Skin of body (tissue), 1 donor: ENCODE measurements at regions not wholly inside any gene's neighbourhood (a gene's known extent, or its start where the extent isn't known, plus 50 kb on each side); places are given as distances from the start of the nearest gene placed in this dataset.
"Not testable (repeated sequence)": the region's sequence is repeated elsewhere in the genome, so short reads cannot be mapped to it uniquely, and the experiment has no call there.

Source experiments
- DNase-seq: peaks from one replicate; lab custom pipeline; 2025; lab: John Stamatoyannopoulos, UW

- no peak for DNase-seq
Observed at GRCh38 chr15:35210370-35210769, 125.3 kb upstream of the NANOGP8 start.

DNA sequence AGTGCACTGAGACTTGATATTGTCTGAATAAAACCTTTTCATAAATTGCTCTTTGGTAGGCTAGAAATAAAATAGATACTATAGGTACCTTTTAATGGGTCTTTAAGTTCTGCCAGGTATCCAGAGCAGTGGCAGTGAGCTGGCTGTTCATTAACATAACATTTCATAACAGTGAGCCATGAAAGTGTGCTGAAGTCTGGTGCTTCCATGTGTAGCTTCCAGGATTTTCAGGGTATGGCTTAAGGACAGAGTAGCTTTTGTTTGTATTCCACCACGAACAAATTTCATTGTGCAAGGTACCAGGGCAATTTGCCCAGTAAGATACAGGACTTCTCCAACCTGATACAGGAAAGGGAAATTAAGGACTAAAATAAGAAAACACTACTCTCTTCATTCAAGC is 124.7 kb upstream of the NANOGP8 start:
- no peak for DNase-seq

DNA sequence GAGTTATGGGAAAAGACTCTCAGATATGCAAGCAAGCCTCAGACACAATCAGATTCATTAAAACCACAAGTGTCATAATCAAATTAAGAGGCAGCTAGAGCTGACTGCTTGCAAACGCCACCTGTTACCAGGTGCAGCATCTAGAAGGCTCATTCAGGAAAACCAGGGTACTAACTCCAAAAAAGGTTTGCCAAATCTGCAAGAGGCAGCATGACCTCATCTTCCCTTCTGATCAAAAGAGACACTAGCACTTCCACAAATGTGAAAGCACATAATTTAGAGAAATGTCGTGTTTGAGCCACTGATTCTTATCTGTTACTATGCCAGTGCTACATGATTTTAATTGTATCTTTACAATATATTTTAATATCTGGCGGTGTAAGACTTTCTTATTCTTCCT is 123.3 kb upstream of the NANOGP8 start:
- no peak for DNase-seq

DNA sequence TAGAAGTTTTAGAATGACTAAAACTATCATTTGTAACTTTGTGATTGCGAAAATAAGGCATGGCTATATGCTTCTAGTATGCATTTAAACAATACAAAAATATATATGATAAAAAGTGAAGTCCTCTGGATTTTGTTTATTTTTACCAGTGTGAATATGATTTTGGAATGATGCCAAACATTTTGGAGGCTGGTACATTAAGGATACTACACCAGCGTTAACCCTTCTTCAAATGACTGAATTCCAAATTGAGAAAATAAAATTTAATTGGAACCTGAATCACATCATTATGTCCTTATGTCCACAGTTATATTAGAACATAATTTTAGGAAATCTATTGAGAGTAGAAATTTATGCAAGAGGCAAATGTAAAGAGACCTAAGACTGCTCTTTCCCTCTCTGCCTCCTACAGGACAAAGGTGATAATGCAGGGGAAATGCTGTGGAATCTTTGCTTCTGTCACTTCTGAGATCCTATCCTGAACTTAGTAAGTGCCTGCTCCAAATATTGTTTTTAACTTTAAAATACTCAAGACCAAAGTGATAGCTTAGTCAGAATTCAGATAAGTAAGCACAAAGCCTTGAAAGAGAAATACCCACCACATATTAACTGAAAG is 121.1 kb upstream of the NANOGP8 start:
- DNase-seq = no peak

DNA sequence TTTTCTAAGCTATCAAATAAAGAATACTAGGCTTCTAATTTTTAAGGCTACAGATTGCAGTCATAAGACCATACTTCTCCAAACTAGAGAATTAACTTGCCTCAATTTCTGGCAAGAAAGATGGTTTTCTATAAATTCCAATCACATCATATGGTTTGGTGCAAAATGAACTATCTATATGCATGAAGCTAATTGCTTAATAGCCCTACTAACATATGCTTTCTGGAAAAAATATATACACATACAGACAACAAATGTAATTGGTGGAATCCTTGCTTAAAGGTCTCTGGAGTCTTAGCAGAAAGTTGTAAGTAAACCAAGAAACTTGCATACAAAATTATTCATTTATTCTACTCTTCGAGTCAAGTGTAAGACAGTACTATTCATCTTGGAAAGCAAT is 113.1 kb upstream of the NANOGP8 start:
- no peak for DNase-seq

DNA sequence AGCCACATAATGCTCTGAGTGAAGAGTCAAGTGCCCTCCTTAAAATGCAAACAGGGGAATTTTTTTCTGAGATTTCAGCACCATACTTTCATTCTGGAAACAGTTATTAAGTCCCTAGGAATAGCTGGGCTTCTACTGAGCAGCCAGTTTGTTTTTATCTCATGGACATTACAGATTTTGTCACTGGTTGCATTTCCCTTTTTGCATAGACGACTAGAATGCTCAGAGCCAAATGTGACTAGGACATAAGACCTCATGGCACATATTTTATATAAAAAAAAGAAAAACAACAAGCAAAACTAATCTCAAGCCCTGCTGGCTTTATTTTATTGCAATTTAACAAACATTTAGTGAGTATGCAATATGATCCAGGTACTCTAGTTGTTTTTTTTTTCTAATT is 112.7 kb upstream of the NANOGP8 start:
- DNase-seq = no peak

GRCh38 chr15:35197306-35197705 is 112.2 kb upstream of the NANOGP8 start:
- no peak for DNase-seq

DNA sequence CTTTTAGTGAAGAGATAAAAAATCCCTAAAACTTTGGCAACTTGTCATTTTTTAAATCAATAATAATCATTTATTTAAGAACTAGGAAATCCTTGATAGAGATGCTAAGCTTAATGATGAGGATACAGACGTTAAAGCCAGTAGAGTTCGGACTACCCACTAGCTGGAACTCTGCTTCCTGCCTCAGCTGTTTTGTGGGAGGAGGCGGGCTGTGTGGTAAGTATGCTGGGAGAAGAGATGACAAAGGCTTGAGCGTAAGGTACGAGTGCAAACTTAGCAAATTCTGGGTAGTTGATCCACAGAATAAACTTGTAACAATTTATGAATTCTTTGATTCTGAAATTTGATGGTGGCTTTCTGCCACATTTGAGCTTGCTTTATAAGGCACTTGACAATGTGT is 111.2 kb upstream of the NANOGP8 start:
- no peak for DNase-seq

DNA sequence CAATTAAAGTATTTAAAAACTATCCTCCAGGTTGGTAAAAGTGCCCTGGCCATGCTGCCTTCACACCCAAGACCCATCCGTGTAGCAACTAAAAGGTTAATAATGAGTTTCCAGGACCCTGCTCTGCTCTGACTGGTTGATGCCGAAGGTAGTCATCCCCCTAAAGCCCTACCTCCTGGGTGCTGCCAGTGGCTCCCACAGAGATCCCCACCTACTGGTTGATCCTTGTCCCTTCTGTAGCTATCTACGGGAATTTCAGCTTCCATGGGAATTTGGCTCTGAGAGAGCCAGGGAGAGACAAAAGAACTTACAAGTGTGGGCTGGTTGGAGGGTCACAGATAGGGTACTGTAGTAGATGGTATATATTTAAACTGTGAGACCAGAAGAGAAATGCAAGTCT is 110.6 kb upstream of the NANOGP8 start:
- no peak for DNase-seq

- DNase-seq = no peak
Observed at GRCh38 chr15:35195031-35195430, 109.9 kb upstream of the NANOGP8 start.

GRCh38 chr15:35194296-35194695 is 109.2 kb upstream of the NANOGP8 start:
- DNase-seq = no peak

DNA sequence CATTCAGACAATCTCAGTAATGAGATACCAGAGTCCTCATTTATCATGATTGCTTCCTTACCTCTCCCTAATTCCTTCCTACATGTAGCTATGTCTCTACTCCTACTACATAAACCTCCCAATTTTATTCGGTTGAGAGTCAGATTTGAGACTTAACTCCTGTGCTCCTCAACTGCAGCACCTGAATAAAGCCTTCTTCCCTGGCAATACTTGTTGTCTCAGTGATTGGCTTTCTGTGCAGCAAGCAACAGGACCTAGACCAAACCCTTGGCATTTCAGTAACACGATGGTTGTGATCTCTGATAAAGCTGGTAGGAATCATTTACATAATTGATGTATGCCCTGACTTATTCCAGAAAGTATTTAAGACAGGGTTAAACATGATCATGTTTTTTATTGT is 106.7 kb upstream of the NANOGP8 start:
- no peak for DNase-seq

- DNase-seq = no peak
Observed at GRCh38 chr15:35186346-35186745, 101.3 kb upstream of the NANOGP8 start.

DNA sequence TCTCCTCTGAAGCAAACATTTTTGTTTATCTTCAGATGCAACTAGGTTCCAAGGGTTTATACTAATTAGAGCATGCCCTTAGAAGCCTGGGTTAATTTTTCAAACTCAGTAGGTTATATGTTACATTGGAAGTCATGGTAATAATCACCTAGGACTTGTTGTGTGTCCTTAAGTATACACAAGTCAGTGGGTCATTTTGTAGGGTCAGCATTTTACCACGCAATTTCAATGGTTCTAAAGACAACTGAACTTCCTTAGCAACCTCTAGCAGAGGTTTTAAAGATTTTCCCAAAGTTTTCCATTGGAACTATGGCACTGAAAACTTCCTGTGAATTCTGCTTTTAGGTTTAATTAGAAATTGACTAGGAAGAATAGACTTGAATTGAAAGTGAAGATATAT is 99.6 kb upstream of the NANOGP8 start:
- DNase-seq = no peak

DNA sequence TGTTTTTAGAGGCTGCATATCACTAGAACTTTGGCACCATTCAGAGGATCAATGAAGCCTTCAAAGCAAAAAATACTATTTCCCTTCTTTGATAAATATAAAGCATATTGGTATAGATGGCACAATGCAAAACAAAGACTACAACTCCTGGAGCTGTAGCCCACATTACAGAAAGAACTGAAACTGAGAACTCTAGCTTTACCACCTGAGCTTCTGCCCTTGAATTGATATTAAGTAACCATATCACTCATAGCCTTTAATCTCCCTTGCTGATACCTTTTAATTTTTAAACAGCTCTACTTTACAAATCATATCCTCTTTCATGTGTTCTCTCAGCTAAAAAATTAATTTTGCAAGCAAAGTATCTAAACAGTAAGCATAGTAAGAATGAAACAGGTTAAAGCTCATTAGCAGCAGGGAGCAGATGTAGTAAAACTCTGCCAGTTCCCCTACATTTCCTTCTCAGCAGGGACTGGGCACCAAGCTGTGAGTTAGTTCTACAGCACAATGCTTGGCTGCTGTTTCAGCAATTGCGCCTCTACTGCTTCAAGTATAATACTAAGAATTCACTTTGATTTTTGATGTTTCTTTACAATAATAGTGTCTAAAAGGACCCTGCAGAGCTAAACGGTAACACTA is 97.9 kb upstream of the NANOGP8 start:
- no peak for DNase-seq

GRCh38 chr15:35181538-35181937 is 96.4 kb upstream of the NANOGP8 start:
- DNase-seq = no peak

DNA sequence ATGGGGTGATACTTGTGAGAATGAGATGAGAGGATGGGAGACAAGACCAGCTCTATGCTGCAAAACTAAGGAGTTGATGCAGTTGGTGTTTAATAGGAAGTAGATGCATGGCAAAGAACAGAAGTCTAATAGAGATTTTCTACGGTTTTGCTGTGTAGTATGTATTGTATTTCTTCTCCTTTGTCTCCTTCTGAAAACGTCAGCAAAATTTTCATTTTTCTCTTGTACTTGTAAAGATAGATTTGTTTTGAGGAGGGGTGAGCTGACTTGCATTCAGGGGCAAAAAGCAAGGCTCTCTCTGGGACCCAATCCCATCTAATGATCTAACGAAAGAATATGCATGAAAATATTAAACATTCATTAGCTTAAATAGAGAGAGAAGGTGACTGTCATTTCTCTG is 94.6 kb upstream of the NANOGP8 start:
- DNase-seq = no peak

DNA sequence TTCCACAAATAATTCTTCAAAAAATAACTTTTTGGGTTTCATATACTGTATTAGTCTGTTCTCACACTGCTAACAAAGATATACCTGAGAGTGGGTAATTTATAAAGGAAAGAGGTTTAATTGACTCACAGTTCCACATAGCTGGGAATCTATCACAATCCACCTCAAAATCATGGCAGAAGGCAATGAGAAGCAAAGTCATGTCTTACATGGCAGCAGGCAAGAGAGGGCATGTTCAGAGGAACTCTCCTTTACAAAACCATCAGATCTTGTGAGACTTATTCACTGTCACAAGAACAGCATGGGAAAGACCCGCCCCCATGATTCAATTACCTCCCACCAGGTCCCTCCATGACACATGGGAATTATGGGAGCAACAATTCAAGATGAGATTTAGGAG is 93.1 kb upstream of the NANOGP8 start:
- not testable (repeated sequence) for DNase-seq

DNA sequence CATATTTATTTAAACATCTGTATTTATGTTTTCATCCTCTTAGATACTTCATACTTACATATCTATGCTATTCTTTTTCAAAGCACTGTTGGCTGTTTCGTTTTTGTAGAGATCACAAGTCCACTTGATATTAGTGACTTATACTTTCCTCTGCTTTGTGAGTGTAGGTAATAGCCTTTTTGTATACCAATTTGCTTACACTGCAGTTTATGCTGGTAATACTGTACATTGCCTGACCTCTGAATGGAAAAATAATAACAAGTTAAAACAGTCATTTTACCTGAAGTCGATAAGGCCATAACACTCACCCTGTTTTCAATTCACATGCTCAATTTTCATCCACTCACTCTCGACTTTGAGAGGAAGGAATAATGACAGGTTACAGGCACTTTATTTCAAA is 89.9 kb upstream of the NANOGP8 start:
- DNase-seq = no peak

DNA sequence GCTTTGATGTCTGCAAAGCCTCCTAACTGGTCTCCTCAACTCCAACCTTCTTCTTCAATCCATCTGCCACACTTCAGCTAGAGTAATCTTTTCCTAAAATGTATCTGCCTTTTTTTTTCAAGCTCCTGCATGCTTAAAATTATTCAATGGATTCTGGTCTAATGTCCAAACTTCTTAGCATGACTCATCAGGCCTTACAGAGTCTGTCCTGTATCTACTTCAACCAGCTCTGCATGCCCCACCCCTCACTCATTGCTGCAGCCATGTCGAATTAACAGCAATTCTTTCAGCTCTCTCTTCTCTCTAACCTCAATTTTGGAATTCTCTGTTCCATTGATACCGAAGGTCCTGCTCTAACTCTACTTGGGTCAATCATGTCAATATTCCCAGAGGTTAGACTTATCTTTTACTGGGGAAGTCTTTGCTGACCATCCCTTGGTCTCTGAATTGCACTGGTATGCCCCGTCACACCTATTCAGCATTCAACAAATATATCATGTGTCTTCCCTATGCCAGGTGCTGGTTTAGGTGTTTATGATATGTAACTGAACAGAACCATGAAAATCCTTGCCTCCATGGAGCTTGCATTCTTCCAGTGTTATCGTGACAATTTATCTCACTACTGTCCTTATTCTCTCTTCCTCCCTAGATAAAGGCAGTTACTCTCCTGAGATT is 88.5 kb upstream of the NANOGP8 start:
- DNase-seq = no peak

DNA sequence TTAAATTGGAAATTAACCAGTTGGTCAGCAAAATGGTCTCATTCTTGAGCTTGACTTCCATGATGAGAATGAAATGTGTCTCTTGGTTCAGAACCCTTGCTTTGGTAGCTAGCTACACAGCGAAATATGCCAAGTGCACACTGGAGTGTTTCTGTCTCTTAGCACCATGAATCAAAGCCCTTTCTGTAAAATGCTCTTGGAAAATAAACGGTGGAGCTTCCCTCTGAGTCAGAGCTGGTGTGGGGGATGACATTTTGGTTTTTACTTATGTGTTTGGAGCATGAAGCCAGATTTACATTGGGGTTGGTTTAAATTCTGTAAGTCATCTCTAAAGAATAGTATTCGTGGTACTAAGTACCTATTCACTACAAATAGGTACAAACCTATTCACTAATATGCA is 85.1 kb upstream of the NANOGP8 start:
- no peak for DNase-seq

DNA sequence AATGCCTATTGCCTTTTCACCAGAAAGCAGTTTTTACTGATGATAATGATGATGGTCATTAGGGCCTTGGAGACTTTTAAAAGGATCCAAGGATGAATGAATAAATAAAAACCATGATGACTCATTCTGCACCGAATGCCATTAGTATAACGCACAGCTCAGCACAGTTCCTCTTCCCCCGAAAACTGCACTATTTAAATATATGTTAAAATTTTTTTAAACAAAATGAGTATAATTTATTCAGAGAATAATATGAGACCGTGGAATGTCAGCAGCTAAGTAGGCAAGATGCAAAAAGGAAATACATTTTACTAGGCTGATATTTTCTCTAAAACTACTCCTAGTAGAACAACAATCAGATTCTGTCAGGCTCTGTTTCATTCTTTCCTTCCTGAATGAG is 83.4 kb upstream of the NANOGP8 start:
- DNase-seq = no peak

DNA sequence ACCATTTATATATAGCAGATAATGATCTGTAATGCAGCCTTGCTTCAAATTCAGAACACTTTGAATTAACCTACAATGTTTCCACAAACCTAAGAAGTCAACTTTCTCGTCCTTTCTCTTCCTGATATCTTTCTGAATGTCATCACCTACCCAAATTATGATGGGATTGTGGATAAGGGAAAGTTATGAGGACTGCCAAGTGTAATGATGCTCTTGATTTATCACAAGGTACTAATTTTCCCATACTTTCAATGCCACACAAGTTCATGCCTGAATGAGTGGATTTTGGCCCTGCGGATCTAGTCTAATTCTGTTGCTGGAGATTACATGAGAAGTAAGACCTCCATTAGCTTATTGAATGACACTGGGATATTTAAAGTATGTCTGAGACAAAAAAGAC is 82.6 kb upstream of the NANOGP8 start:
- no peak for DNase-seq
